ENCODE measurements at regions not wholly inside any gene's neighbourhood (a gene's known extent, or its start where the extent isn't known, plus 50 kb on each side); places are given as distances from the start of the nearest gene placed in this dataset.

GRCh38 chr2:217146956-217147355 lies 287.1 kb upstream of the TNP1 start:
- no peak for DNase-seq

GRCh38 chr2:217142649-217143266 lies 282.9 kb upstream of the TNP1 start:
- no peak for DNase-seq

- no peak for DNase-seq
These were observed 278.4 kb upstream of the TNP1 start for GRCh38 chr2:217138284-217138683.

GRCh38 chr2:217127744-217128143 lies 267.9 kb upstream of the TNP1 start:
- DNase-seq = no peak

- no peak for DNase-seq
These were observed 265.1 kb upstream of the TNP1 start for GRCh38 chr2:217125014-217125413.

- no peak for DNase-seq
These were observed 264.2 kb upstream of the TNP1 start for GRCh38 chr2:217124050-217124449.

GRCh38 chr2:217121565-217121964 lies 261.7 kb upstream of the TNP1 start:
- DNase-seq = no peak

- DNase-seq = no peak
These were observed 260.6 kb upstream of the TNP1 start for GRCh38 chr2:217120429-217120828.

GRCh38 chr2:217118559-217119284 lies 258.9 kb upstream of the TNP1 start:
- no peak for DNase-seq

GRCh38 chr2:217117523-217117922 lies 257.7 kb upstream of the TNP1 start:
- DNase-seq = no peak

- DNase-seq = no peak
These were observed 256.7 kb upstream of the TNP1 start for GRCh38 chr2:217116610-217117009.

GRCh38 chr2:217114117-217114516 lies 254.3 kb upstream of the TNP1 start:
- DNase-seq = no peak

- no peak for DNase-seq
These were observed 253.6 kb upstream of the TNP1 start for GRCh38 chr2:217113491-217113890.

- DNase-seq = no peak
These were observed 250.7 kb upstream of the TNP1 start for GRCh38 chr2:217110550-217110949.

GRCh38 chr2:217108575-217109027 lies 248.7 kb upstream of the TNP1 start:
- no peak for DNase-seq

- DNase-seq = no peak
These were observed 248.2 kb upstream of the TNP1 start for GRCh38 chr2:217108086-217108485.

- no peak for DNase-seq
These were observed 247.6 kb upstream of the TNP1 start for GRCh38 chr2:217107480-217107879.

GRCh38 chr2:217106650-217107014 lies 246.8 kb upstream of the TNP1 start:
- DNase-seq = no peak

- DNase-seq = no peak
These were observed 246.1 kb upstream of the TNP1 start for GRCh38 chr2:217105733-217106649.

- no peak for DNase-seq
These were observed 244.1 kb upstream of the TNP1 start for GRCh38 chr2:217103752-217104545.

GRCh38 chr2:217102956-217103355 lies 243.1 kb upstream of the TNP1 start:
- no peak for DNase-seq

- no peak for DNase-seq
These were observed 242.1 kb upstream of the TNP1 start for GRCh38 chr2:217101972-217102371.

GRCh38 chr2:217099561-217099960 lies 239.7 kb upstream of the TNP1 start:
- DNase-seq = no peak

Data from CD4-positive, alpha-beta T cell treated with Interleukin-10 for 1 hour (primary cell).